ENCODE measurements at regions not wholly inside any gene's neighbourhood (a gene's known extent, or its start where the extent isn't known, plus 50 kb on each side); places are given as distances from the start of the nearest gene placed in this dataset.

GRCh38 chr9:7236186-7236585 lies 478.4 kb downstream of the KDM4C start:
- TF ChIP-seq CTCF (IDR thresholded peaks at IDR 0.05) (no peak), POLR2AphosphoS5 (IDR thresholded peaks at IDR 0.05) (no peak), POLR2A (IDR thresholded peaks at IDR 0.05) (no peak), EP300 (IDR thresholded peaks at IDR 0.05) (no peak)
